ENCODE measurements at regions not wholly inside any gene's neighbourhood (a gene's known extent, or its start where the extent isn't known, plus 50 kb on each side); places are given as distances from the start of the nearest gene placed in this dataset.
"Not testable (repeated sequence)": the region's sequence is repeated elsewhere in the genome, so short reads cannot be mapped to it uniquely, and the experiment has no call there.

DNA sequence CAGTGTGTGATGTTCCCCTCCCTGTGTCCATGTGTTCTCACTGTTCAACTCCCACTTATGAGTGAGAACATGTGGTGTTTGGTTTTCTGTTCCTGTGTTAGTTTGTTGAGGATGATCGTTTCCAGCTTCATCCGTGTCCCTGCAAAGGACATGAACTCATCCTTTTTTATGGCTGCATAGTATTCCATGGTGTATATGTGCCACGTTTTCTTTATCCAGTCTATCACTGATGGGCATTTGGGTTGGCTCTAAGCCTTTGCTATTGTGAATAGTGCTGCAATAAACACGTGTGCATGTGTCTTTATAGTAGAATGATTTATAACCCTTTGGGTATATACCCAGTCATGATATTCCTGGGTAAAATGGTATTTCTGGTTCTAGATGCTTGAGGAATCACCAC, 316.6 kb upstream of the KCNMB2 start:
- TF ChIP-seq, protein P1, sequence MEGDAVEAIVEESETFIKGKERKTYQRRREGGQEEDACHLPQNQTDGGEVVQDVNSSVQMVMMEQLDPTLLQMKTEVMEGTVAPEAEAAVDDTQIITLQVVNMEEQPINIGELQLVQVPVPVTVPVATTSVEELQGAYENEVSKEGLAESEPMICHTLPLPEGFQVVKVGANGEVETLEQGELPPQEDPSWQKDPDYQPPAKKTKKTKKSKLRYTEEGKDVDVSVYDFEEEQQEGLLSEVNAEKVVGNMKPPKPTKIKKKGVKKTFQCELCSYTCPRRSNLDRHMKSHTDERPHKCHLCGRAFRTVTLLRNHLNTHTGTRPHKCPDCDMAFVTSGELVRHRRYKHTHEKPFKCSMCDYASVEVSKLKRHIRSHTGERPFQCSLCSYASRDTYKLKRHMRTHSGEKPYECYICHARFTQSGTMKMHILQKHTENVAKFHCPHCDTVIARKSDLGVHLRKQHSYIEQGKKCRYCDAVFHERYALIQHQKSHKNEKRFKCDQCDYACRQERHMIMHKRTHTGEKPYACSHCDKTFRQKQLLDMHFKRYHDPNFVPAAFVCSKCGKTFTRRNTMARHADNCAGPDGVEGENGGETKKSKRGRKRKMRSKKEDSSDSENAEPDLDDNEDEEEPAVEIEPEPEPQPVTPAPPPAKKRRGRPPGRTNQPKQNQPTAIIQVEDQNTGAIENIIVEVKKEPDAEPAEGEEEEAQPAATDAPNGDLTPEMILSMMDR (IDR thresholded peaks at IDR 0.05 in 4 of 5, conservative IDR thresholded peaks at IDR 0.05 in 1 of 5): not testable (repeated sequence)
- TF ChIP-seq POLR2A (IDR thresholded peaks at IDR 0.05): not testable (repeated sequence)
